Glomerular visceral epithelial cell (primary cell): ENCODE measurements at regions not wholly inside any gene's neighbourhood (a gene's known extent, or its start where the extent isn't known, plus 50 kb on each side); places are given as distances from the start of the nearest gene placed in this dataset.
"Not testable (repeated sequence)": the region's sequence is repeated elsewhere in the genome, so short reads cannot be mapped to it uniquely, and the experiment has no call there.

Source experiments
- DNase-seq: peaks from one replicate; pipeline ENCODE4 v3.0.0-alpha.2; 2016; ENCODE audit errors: extremely low spot score

GRCh38 chr1:228796945-228797344, 61.7 kb downstream of the RHOU start:
- DNase-seq: not testable (repeated sequence)

GRCh38 chr1:228798035-228798434, 62.8 kb downstream of the RHOU start:
- no peak for DNase-seq

GRCh38 chr1:228798548-228798947, 63.3 kb downstream of the RHOU start:
- DNase-seq: no peak

- no peak for DNase-seq
Measured at GRCh38 chr1:228799924-228800323, 64.6 kb downstream of the RHOU start.

DNA sequence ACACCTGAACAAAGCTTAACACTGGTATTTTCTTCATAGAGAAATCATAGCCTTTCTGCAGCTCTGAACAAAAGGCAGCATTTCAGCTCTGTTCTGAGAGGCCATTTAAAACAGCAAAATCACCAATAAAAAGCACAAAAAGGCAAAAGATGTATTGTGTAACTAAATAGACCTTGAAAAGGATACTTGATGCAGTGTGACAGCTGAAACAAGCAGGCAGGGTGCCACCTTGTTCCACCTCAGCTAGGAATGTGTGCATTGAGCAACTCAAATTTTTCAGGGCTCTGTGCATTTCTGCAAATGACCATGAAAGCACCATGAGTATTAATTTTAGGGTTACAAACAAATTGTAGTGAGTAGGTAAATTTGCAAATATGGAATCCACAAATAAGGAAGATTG, 65.8 kb downstream of the RHOU start:
- no peak for DNase-seq

DNA sequence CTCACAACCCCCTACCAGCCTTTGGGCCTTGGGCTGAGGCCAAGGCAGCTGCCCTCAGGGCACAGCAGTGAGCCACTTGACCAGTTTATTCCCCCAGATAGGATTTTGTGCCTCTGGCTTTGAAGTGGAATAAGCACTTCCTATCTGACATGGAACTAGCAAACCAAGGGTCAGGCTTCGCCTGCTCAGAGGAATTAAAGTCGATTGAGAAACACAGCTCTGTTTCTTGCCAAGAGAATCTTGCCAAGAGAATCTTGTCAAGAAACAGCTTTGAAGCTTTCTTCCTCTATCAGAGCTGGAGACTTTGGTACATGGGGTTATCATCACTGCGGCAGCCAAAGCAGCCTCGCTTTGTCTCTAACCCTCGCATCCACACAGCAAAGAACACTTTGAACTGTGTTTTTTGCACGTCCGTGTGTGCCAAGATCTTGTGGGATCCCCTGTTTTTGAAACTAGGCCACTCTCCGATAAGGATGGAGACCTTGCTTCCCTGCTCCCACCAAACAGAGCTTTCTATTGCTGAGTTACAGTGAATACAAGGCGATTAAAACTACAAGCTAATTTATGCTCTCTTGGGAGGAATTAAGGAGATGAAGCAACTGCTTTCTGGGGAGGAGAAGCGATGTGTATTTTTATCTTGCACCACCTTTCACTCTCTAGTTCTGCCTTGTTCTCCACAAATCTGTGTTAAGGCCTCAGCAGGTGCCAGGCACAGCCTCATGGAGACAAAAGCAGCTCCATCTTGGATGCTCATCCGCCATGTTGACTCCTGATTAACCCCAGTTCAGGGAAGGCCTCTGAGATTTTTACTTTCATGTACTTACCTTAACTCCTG, 67.3 kb downstream of the RHOU start:
- DNase-seq: no peak

DNA sequence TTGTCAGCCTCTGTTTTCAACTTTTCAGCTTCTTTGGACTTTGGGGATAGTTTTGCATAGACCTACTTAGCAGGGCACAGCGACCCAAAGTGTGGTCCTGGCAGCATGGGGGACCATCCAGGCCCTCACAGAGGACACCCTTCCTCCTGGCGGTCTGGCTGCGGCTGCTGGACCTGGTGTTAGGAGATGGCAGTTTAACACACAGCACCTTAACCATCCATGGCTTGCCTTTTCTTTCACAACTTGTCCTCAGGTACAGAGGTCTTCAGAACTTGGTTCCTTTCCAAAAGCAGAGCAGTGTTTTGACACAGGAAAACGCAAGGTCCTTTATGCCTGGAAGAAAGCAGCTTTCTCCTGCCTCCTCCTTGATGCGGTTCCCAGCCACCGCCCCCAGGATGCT, 68.1 kb downstream of the RHOU start:
- DNase-seq: no peak

DNA sequence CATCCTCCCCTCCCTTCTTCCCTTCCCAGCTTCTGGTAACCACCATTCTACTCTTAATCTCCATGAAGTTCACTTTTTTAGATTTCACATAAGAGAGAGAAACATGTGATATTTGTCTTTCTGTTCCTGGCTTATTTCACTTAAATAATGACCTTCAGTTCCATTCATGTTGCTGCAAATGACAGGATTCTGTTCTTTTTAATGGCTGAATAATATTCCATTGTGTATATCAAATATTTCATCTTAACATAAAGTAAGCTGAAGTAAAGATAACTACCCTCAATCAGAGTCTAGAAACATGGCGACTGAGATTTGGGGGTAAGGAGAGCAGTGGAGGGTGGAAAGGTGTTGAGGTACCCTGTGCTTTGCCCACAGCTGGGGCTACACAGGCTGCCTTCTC, 68.9 kb downstream of the RHOU start:
- DNase-seq: no peak

GRCh38 chr1:228804640-228805413, 69.5 kb downstream of the RHOU start:
- no peak for DNase-seq

DNA sequence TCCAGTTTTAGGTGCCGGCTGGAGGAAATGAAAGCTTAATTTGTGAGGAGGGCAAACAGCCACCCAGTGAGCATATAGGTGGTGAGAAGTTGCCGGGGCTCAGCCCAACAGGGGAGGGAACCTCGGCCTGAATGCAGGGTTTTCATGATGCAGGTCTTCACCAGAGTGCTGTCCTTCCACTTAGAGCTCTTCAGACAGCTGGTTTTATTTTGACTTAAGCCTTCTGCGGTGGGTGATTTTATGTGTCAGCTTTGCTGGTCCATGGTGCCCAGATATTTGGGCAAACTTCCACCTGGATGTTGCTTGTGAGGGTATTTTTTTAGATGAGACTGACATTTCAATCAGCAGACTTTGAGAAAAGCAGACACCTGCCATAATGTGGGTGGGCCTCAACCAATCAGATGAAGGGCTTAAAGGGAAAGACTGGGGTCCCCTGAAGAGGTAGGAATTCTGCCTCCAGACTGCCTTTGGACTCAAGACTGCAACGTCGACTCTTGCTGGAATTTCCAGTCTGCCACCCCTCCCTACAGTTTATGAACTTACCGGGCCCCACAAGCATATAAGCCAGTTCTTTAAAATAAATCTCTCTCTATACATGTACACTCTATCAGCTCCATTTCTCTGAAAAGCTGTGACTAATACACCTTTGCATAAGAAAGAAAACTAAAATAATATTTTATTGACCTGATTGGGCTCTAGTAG, 72.8 kb downstream of the RHOU start:
- DNase-seq: no peak

DNA sequence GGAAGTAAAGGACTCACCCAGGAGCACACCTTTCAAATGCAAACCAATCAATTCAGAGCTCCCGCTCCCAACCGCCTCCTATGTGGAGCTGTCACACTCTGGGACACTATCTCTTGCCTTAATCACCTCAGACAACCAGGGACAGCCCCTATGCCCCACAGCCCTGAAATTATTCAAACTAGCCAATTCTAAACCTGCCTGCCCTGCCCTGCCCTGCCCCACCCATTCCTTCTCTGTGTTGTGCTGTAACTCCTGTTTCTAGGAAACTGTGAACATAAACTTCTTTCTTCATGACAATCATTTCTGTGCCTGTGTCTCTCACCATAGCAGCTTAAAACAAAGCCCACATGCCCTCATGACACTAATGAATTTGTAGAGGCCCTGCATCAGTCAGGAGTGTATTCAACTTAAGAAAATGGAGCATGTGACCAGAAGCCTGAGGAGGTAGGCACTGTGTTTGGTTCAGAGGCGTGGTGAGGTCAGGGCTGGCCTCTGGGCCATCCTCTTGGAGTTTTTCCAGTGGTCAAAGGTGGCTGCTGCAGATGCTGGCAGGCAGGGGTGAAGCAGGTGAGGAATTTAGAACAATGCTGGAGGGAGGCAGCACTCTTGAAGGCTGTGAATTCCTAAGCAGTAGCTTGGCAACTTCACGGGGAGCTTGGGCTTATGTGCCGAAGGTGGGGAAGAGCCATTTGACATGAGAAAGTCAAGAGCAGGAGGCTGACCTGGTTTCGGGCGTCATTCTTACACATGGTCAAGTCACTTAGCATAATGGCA, 74.5 kb downstream of the RHOU start:
- no peak for DNase-seq

DNA sequence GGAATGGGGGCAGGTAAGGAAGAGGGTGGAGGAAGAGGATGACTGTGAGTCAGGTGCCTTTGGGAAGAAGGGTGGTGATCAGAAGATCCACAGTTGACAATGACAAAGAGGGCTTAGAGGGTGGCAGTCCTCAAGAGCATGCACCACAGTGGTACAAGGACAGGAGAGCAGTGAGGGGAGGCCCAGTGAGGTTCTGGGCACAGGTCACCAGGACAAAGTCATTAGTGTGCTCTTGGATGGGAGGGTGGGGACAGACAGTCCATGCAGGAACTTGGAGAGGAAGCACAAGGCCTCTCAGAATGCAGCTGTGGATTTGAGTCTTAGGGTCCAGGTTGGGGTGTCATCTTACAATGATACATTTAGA, 75.1 kb downstream of the RHOU start:
- DNase-seq: no peak

DNA sequence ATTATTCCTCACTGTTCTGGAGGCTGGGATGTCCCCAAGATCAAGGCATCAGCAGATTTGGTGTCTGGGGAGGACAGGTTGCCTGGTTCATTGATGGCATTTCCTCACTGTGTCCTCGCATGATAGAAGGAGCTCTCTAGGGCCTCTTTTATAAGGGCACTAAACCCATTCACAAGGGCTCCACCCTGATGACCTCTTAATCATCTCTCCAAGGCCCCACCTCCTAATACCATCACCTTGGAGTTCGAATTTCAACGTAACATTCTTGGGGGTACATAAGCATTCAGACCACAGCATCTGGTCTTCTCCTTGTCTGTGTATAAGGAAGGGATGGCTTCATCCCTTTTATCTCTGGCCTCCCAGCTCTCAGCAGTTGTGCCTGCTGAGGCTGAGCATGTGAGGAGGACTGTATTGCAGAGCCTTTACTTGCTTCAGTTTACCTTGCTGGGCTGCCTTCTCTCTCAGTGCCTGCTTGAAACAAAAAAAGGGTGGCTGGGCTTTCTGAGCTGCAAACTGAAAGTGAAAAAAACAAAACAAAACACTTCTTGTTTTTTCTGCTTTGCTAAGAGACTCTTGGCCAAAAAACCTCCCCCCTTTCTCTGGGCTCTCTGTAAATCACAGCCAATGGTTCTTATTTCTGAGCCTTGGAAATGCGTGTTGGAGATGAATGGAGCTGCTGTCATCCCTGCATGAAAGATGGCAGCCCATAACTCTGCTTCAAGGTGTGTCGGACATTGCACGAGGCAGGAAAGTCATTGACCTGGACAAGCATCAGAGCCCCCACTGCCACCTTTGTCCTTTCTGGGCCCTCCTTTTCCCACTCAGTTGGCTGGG, 75.8 kb downstream of the RHOU start:
- DNase-seq: no peak

DNA sequence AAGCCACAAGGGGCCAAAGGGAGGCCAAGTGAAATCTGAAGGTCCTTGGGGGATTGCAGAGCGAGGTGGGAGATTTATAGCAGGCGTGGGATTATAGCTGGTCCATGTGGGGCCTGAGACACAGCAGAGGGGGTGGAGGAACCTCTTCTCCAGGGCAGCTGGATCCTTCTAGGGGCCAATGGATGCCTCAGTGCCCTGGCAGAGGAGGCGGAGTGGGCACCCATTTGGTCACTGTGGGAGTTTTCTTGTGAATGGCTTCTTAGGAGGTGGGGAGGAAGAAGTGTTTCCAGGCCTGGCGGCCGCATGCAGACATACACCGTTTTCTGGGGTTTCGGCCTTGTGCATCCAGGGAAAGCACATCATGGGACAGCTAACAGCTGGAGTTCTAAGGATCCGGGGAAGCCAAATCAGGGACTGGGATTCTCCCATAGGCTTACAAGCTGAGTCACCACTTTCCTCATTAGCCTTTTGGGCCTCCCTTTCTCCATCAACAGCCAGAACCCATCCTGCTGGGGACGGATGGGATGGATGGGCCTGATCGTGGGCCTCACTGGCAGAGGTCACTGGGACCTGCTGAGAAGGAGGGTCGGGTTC, 76.5 kb downstream of the RHOU start:
- DNase-seq: no peak

GRCh38 chr1:228812961-228813360, 77.7 kb downstream of the RHOU start:
- no peak for DNase-seq

GRCh38 chr1:228814176-228814575, 78.9 kb downstream of the RHOU start:
- no peak for DNase-seq

DNA sequence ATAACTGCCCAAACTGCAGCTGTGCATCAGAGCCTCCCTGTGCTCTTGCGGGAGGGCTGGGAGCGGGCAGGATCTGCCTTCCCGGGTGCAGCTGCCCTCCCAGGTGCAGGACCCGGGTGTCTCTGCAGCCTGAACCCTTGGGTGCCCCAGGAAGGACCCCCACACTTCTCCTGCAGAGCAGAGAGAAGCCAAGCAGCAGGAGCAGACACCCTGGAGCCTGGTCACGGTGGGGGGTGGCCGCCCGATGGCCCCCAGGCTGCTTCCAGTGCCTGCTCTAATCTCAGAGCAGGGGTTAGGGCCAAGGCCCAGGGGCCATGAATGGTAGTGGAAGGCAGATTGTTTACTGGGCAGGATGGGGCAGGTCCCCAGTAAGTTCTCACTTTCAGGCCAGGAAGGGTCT, 83.0 kb downstream of the RHOU start:
- DNase-seq: no peak

GRCh38 chr1:228818928-228819630, 83.8 kb downstream of the RHOU start:
- no peak for DNase-seq

GRCh38 chr1:228821252-228821651, 86.0 kb downstream of the RHOU start:
- DNase-seq: no peak

GRCh38 chr1:228823200-228823599, 87.9 kb downstream of the RHOU start:
- no peak for DNase-seq
